ENCODE measurements at regions not wholly inside any gene's neighbourhood (a gene's known extent, or its start where the extent isn't known, plus 50 kb on each side); places are given as distances from the start of the nearest gene placed in this dataset.

GRCh38 chr12:11593013-11593412 is 56.5 kb upstream of the ETV6 start:
- TF ChIP-seq CTCF (IDR thresholded peaks at IDR 0.05) (no peak), POLR2A (IDR thresholded peaks at IDR 0.05) (no peak)
